Skin of body (tissue), 1 donor: ENCODE measurements at regions not wholly inside any gene's neighbourhood (a gene's known extent, or its start where the extent isn't known, plus 50 kb on each side); places are given as distances from the start of the nearest gene placed in this dataset.

ENCODE experiments used
- DNase-seq: peaks from one replicate; lab custom pipeline; 2025; lab: John Stamatoyannopoulos, UW

- DNase-seq: no peak
Observed at GRCh38 chr2:118475622-118476205, 371.7 kb downstream of the EN1 start.

GRCh38 chr2:118474541-118474920 lies 372.9 kb downstream of the EN1 start:
- DNase-seq: no peak

- no peak for DNase-seq
Observed at GRCh38 chr2:118473846-118474540, 373.5 kb downstream of the EN1 start.

GRCh38 chr2:118473241-118473640 lies 374.2 kb downstream of the EN1 start:
- DNase-seq: no peak

GRCh38 chr2:118470297-118470696 lies 377.2 kb downstream of the EN1 start:
- DNase-seq: no peak

- no peak for DNase-seq
Observed at GRCh38 chr2:118469103-118469502, 378.3 kb downstream of the EN1 start.

- peak; percentile 63 for DNase-seq
Observed at GRCh38 chr2:118464546-118465265, 376.4 kb downstream of the INSIG2 start.

- DNase-seq: no peak
Observed at GRCh38 chr2:118464046-118464445, 375.8 kb downstream of the INSIG2 start.

- no peak for DNase-seq
Observed at GRCh38 chr2:118460425-118460824, 372.2 kb downstream of the INSIG2 start.

- no peak for DNase-seq
Observed at GRCh38 chr2:118459426-118459825, 371.2 kb downstream of the INSIG2 start.

- DNase-seq: peak; percentile 5
Observed at GRCh38 chr2:118457951-118458350, 369.7 kb downstream of the INSIG2 start.

- no peak for DNase-seq
Observed at GRCh38 chr2:118449401-118449800, 361.1 kb downstream of the INSIG2 start.

- DNase-seq: no peak
Observed at GRCh38 chr2:118443596-118443995, 355.3 kb downstream of the INSIG2 start.

- no peak for DNase-seq
Observed at GRCh38 chr2:118442996-118443553, 354.8 kb downstream of the INSIG2 start.

GRCh38 chr2:118442046-118442445 lies 353.8 kb downstream of the INSIG2 start:
- DNase-seq: no peak

- no peak for DNase-seq
Observed at GRCh38 chr2:118440404-118441098, 352.3 kb downstream of the INSIG2 start.

GRCh38 chr2:118437501-118437900 lies 349.2 kb downstream of the INSIG2 start:
- DNase-seq: no peak

- DNase-seq: no peak
Observed at GRCh38 chr2:118431997-118432396, 343.7 kb downstream of the INSIG2 start.

- DNase-seq: no peak
Observed at GRCh38 chr2:118431586-118431985, 343.3 kb downstream of the INSIG2 start.

GRCh38 chr2:118431165-118431517 lies 342.9 kb downstream of the INSIG2 start:
- DNase-seq: no peak

GRCh38 chr2:118430510-118431164 lies 342.4 kb downstream of the INSIG2 start:
- no peak for DNase-seq
